Gastroesophageal sphincter (tissue), 3 donors: ENCODE measurements at regions not wholly inside any gene's neighbourhood (a gene's known extent, or its start where the extent isn't known, plus 50 kb on each side); places are given as distances from the start of the nearest gene placed in this dataset.

Source experiments
- EP300 ChIP-seq: sonication (generic); formaldehyde crosslinking; IDR thresholded peaks from one replicate; pipeline ENCODE4 v1.6.1; 2017; ENCODE audit warnings: antibody characterized with exemption, mild to moderate bottlenecking
- POLR2A ChIP-seq, 2 donors: fragments of 450-650 bp; IDR thresholded peaks; one replicate each; pipeline ENCODE4 v1.6.1; 2017; ENCODE audit warnings: antibody characterized with exemption in 2 of 2, mild to moderate bottlenecking in 2 of 2, moderate library complexity in 1 of 2
- TF ChIP-seq, protein P1 (sequence below), 4 experiments: fragments of 200-600 bp in 2 of 4; fragments of 450-650 bp in 2 of 4; sonication (generic) in 1 of 4; IDR thresholded peaks; one replicate each; pipeline ENCODE4 v1.5.1; 2017 to 2019; ENCODE audit warnings: antibody characterized with exemption in 4 of 4, mild to moderate bottlenecking in 2 of 4, moderate library complexity in 2 of 4

DNA sequence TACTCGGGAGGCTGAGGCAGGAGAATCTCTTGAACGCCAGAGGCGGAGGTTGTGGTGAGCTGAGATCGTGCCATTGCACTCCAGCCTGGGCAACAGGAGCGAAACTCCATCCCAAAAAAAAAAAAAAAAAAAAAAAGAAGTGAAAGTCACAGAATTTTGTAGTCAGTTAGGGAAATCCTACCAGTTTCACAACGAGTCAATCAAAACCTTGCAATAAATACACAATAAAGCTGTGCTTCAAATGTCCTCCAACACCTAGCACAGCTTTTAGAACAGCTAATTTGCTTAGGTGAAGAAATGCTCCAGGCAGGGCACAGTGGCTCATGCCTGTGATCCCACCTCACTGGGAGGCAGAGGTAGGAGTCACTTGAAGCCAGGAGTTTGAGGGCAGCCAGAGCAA is 112.8 kb upstream of the ATF7IP start:
- TF ChIP-seq, protein P1, sequence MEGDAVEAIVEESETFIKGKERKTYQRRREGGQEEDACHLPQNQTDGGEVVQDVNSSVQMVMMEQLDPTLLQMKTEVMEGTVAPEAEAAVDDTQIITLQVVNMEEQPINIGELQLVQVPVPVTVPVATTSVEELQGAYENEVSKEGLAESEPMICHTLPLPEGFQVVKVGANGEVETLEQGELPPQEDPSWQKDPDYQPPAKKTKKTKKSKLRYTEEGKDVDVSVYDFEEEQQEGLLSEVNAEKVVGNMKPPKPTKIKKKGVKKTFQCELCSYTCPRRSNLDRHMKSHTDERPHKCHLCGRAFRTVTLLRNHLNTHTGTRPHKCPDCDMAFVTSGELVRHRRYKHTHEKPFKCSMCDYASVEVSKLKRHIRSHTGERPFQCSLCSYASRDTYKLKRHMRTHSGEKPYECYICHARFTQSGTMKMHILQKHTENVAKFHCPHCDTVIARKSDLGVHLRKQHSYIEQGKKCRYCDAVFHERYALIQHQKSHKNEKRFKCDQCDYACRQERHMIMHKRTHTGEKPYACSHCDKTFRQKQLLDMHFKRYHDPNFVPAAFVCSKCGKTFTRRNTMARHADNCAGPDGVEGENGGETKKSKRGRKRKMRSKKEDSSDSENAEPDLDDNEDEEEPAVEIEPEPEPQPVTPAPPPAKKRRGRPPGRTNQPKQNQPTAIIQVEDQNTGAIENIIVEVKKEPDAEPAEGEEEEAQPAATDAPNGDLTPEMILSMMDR (IDR thresholded peaks at IDR 0.05): no peak
- no peak for TF ChIP-seq POLR2A (IDR thresholded peaks at IDR 0.05)
- no peak for TF ChIP-seq EP300
